GM12865 (cell line): ENCODE measurements at regions not wholly inside any gene's neighbourhood (a gene's known extent, or its start where the extent isn't known, plus 50 kb on each side); places are given as distances from the start of the nearest gene placed in this dataset.
A peak's percentile ranks its signal among the peaks of the same experiment; 100 is the strongest.

ENCODE experiments used
- DNase-seq: peaks from one replicate; pipeline ENCODE4 v3.0.0; 2010; ENCODE audit warnings: low read depth
- H3K4me3 ChIP-seq: 2 replicates; pipeline ENCODE4 v1.5.1; 2011; ENCODE audit warnings: mild to moderate bottlenecking, low read depth, low read length, control low read depth
- CTCF ChIP-seq: IDR thresholded peaks from 2 replicates; pipeline ENCODE4 v1.5.1; 2011; ENCODE audit warnings: low read length, control low read depth, low read depth, inconsistent platforms; ENCODE audit not compliant: insufficient read depth; ENCODE audit errors: missing control alignments

GRCh38 chr7:110061387-110061786 is 1029.5 kb upstream of the LRRN3 start:
- TF ChIP-seq CTCF: no peak
- peak; percentile 40 for DNase-seq
- no peak overlapping the region for H3K4me3 ChIP-seq

- H3K4me3 ChIP-seq: no peak overlapping the region
- no peak for DNase-seq
- no peak for TF ChIP-seq CTCF
These were observed 1025.8 kb upstream of the LRRN3 start for GRCh38 chr7:110065121-110065520.

GRCh38 chr7:110066843-110067242 is 1024.1 kb upstream of the LRRN3 start:
- no peak for TF ChIP-seq CTCF
- DNase-seq: no peak
- H3K4me3 ChIP-seq: no peak overlapping the region

- no peak for TF ChIP-seq CTCF
- no peak overlapping the region for H3K4me3 ChIP-seq
- DNase-seq: no peak
These were observed 1019.7 kb upstream of the LRRN3 start for GRCh38 chr7:110071192-110071591.

- TF ChIP-seq CTCF: no peak
- DNase-seq: no peak
- H3K4me3 ChIP-seq: no peak overlapping the region
These were observed 1015.5 kb upstream of the LRRN3 start for GRCh38 chr7:110075450-110075849.

- no peak overlapping the region for H3K4me3 ChIP-seq
- no peak for DNase-seq
- TF ChIP-seq CTCF: no peak
These were observed 1014.7 kb upstream of the LRRN3 start for GRCh38 chr7:110076194-110076593.

GRCh38 chr7:110084181-110084807 is 1006.6 kb upstream of the LRRN3 start:
- H3K4me3 ChIP-seq: no peak overlapping the region
- TF ChIP-seq CTCF: no peak
- DNase-seq: no peak
